HG02798 (cell line): ENCODE measurements at regions not wholly inside any gene's neighbourhood (a gene's known extent, or its start where the extent isn't known, plus 50 kb on each side); places are given as distances from the start of the nearest gene placed in this dataset.

ENCODE experiments used
- ATAC-seq: cut with Tn5 transposase; IDR thresholded peaks from one replicate; pipeline ENCODE4 v1.9.1; 2021; ENCODE audit warnings: mild to moderate bottlenecking; ENCODE audit not compliant: unreplicated experiment, poor library complexity

GRCh38 chr13:82664183-82664582 lies 1218.1 kb downstream of the SLITRK1 start:
- ATAC-seq = no peak

GRCh38 chr13:82661126-82661525 lies 1221.1 kb downstream of the SLITRK1 start:
- no peak for ATAC-seq

- ATAC-seq = no peak
Observed at GRCh38 chr13:82658811-82659210, 1223.5 kb downstream of the SLITRK1 start.

GRCh38 chr13:82657471-82657870 lies 1224.8 kb downstream of the SLITRK1 start:
- no peak for ATAC-seq

GRCh38 chr13:82654861-82655855 lies 1227.1 kb downstream of the SLITRK1 start:
- ATAC-seq = no peak

- no peak for ATAC-seq
Observed at GRCh38 chr13:82654143-82654542, 1228.1 kb downstream of the SLITRK1 start.

GRCh38 chr13:82647540-82647939 lies 1234.7 kb downstream of the SLITRK1 start:
- ATAC-seq = no peak

GRCh38 chr13:82636119-82636518 lies 1246.2 kb downstream of the SLITRK1 start:
- no peak for ATAC-seq

GRCh38 chr13:82634946-82635345 lies 1247.3 kb downstream of the SLITRK1 start:
- ATAC-seq = no peak

GRCh38 chr13:82627183-82627582 lies 1255.1 kb downstream of the SLITRK1 start:
- no peak for ATAC-seq

- ATAC-seq = no peak
Observed at GRCh38 chr13:82625717-82626116, 1256.6 kb downstream of the SLITRK1 start.

GRCh38 chr13:82615043-82615442 lies 1267.2 kb downstream of the SLITRK1 start:
- ATAC-seq = no peak

GRCh38 chr13:82614086-82614485 lies 1268.2 kb downstream of the SLITRK1 start:
- no peak for ATAC-seq

GRCh38 chr13:82606008-82606407 lies 1276.3 kb downstream of the SLITRK1 start:
- ATAC-seq = no peak

- ATAC-seq = no peak
Observed at GRCh38 chr13:82597747-82598146, 1284.5 kb downstream of the SLITRK1 start.

GRCh38 chr13:82593239-82593638 lies 1289.0 kb downstream of the SLITRK1 start:
- no peak for ATAC-seq

- no peak for ATAC-seq
Observed at GRCh38 chr13:82571653-82572052, 1310.6 kb downstream of the SLITRK1 start.

- no peak for ATAC-seq
Observed at GRCh38 chr13:82569581-82569980, 1312.7 kb downstream of the SLITRK1 start.

- no peak for ATAC-seq
Observed at GRCh38 chr13:82566864-82567263, 1315.4 kb downstream of the SLITRK1 start.

GRCh38 chr13:82565201-82565600 lies 1317.1 kb downstream of the SLITRK1 start:
- no peak for ATAC-seq

- ATAC-seq = no peak
Observed at GRCh38 chr13:82560889-82561288, 1321.4 kb downstream of the SLITRK1 start.

- ATAC-seq = no peak
Observed at GRCh38 chr13:82522872-82523271, 1359.4 kb downstream of the SLITRK1 start.
